Trophoblast cell (in vitro differentiated cells and primary cell): ENCODE measurements at regions not wholly inside any gene's neighbourhood (a gene's known extent, or its start where the extent isn't known, plus 50 kb on each side); places are given as distances from the start of the nearest gene placed in this dataset.
A peak's percentile ranks its signal among the peaks of the same experiment; 100 is the strongest.

Source experiments
- DNase-seq, 2 donors: peaks; one replicate each; pipeline ENCODE4 v3.0.0-alpha.2; 2016
- H2AFZ ChIP-seq: 2 replicates; pipeline ENCODE4 v1.6.1; 2013; ENCODE audit warnings: low read length, moderate library complexity, mild to moderate bottlenecking; ENCODE audit not compliant: insufficient read depth, poor library complexity
- H2AK5ac ChIP-seq: 2 replicates; pipeline ENCODE4 v1.6.1; 2013; ENCODE audit warnings: mild to moderate bottlenecking, low read length
- H2BK120ac ChIP-seq: 2 replicates; pipeline ENCODE4 v1.6.1; 2013; ENCODE audit warnings: low read length, mild to moderate bottlenecking, moderate library complexity; ENCODE audit not compliant: insufficient read depth, poor library complexity
- H2BK12ac ChIP-seq: 2 replicates; pipeline ENCODE4 v1.6.1; 2013; ENCODE audit warnings: mild to moderate bottlenecking, low read length, moderate library complexity
- H2BK5ac ChIP-seq: 2 replicates; pipeline ENCODE4 v1.6.1; 2013; ENCODE audit warnings: low read length, low read depth, moderate library complexity, mild to moderate bottlenecking; ENCODE audit not compliant: poor library complexity
- H3K14ac ChIP-seq: 2 replicates; pipeline ENCODE4 v1.6.1; 2013; ENCODE audit warnings: mild to moderate bottlenecking, low read length
- H3K18ac ChIP-seq: 2 replicates; pipeline ENCODE4 v1.6.1; 2013; ENCODE audit warnings: mild to moderate bottlenecking, low read length
- H3K23ac ChIP-seq: 2 replicates; pipeline ENCODE4 v1.6.1; 2013; ENCODE audit warnings: low read length
- H3K27ac ChIP-seq: 2 replicates; pipeline ENCODE4 v1.5.1; 2013; ENCODE audit warnings: low read depth, mild to moderate bottlenecking, inconsistent platforms, low read length, moderate library complexity
- H3K27me3 ChIP-seq: 2 replicates; pipeline ENCODE4 v1.6.1; 2013; ENCODE audit warnings: inconsistent platforms, mild to moderate bottlenecking, low read length, moderate library complexity; ENCODE audit not compliant: insufficient read depth
- H3K36me3 ChIP-seq, 2 experiments: 1 replicate in 1 of 2; 2 replicates in 1 of 2; pipeline ENCODE4 v1.6.1; 2013; ENCODE audit warnings: low read length in 2 of 2, mild to moderate bottlenecking in 2 of 2, moderate library complexity in 1 of 2; ENCODE audit not compliant: insufficient read depth in 2 of 2, control insufficient read depth in 1 of 2
- H3K4ac ChIP-seq: 2 replicates; pipeline ENCODE4 v1.6.1; 2013; ENCODE audit warnings: low read depth, mild to moderate bottlenecking, low read length, moderate library complexity
- H3K4me1 ChIP-seq, 2 experiments: 1 replicate in 1 of 2; 2 replicates in 1 of 2; pipeline ENCODE4 v1.6.1; 2013; ENCODE audit warnings: low read length in 2 of 2, mild to moderate bottlenecking in 2 of 2, moderate library complexity in 1 of 2; ENCODE audit not compliant: insufficient read depth in 2 of 2, control insufficient read depth in 1 of 2
- H3K4me2 ChIP-seq: 2 replicates; pipeline ENCODE4 v1.6.1; 2013; ENCODE audit warnings: inconsistent platforms, mild to moderate bottlenecking, low read length, moderate library complexity
- H3K4me3 ChIP-seq: 2 replicates; pipeline ENCODE4 v1.5.1; 2013; ENCODE audit warnings: mild to moderate bottlenecking, low read depth, low read length, inconsistent platforms
- H3K79me1 ChIP-seq: one replicate; pipeline ENCODE4 v1.6.1; 2013; ENCODE audit warnings: low read length
- H3K79me2 ChIP-seq: 2 replicates; pipeline ENCODE4 v1.6.1; 2013; ENCODE audit warnings: low read length, mild to moderate bottlenecking; ENCODE audit not compliant: control insufficient read depth, insufficient read depth, poor library complexity
- H3K9ac ChIP-seq: 2 replicates; pipeline ENCODE4 v1.6.1; 2013; ENCODE audit warnings: mild to moderate bottlenecking, low read length
- H3K9me3 ChIP-seq: 2 replicates; pipeline ENCODE4 v1.6.1; 2013; ENCODE audit warnings: low read depth, mild to moderate bottlenecking, control low read depth, inconsistent platforms, low read length; ENCODE audit not compliant: insufficient read depth
- H4K12ac ChIP-seq: 2 replicates; pipeline ENCODE4 v1.6.1; 2013; ENCODE audit warnings: low read depth, mild to moderate bottlenecking, low read length, moderate library complexity
- H4K8ac ChIP-seq: 2 replicates; pipeline ENCODE4 v1.6.1; 2013; ENCODE audit warnings: low read depth, mild to moderate bottlenecking, low read length, moderate library complexity
- H4K91ac ChIP-seq: one replicate; pipeline ENCODE4 v1.6.1; 2013; ENCODE audit warnings: low read depth, mild to moderate bottlenecking, low read length, moderate library complexity
- WGBS: extraction: QIAGEN DNeasy Blood & Tissue Kit; methylation state at CpG from one replicate; pipeline ENCODE4 v1.1.7; 2013; ENCODE audit warnings: missing lambda C conversion rate; ENCODE audit not compliant: insufficient read length, insufficient coverage; ENCODE audit errors: extremely low coverage; 5-methylcytosine and 5-hydroxymethylcytosine counted together

- no peak overlapping the region for H3K9ac ChIP-seq
These were observed 194.5 kb downstream of the ADAMTS15 start for GRCh38 chr11:130642994-130643393.

GRCh38 chr11:130644187-130644586 is 195.7 kb downstream of the ADAMTS15 start:
- H3K9me3 ChIP-seq, result no peaks in the 10 kb centered on the region
- H3K23ac ChIP-seq, result no peak overlapping the region
- no peaks in the 10 kb centered on the region for H3K79me1 ChIP-seq
- H2BK5ac ChIP-seq, result no peak overlapping the region
- H2AK5ac ChIP-seq, result no peak overlapping the region
- H3K4ac ChIP-seq, result no peak overlapping the region
- no peak overlapping the region for H3K4me3 ChIP-seq
- peak; percentile 57 to 60 for DNase-seq
- H3K4me1 ChIP-seq, result peaks cover 6 to 13% of the 10 kb centered on the region in 2 experiments
- H3K36me3 ChIP-seq, result no peaks in the 10 kb centered on the region
- no peak overlapping the region for H2AFZ ChIP-seq
- no peak overlapping the region for H4K91ac ChIP-seq
- no peaks in the 10 kb centered on the region for H3K79me2 ChIP-seq
- no peak overlapping the region for H3K27ac ChIP-seq
- no peak overlapping the region for H2BK120ac ChIP-seq
- H4K12ac ChIP-seq, result no peak overlapping the region
- H3K4me2 ChIP-seq, result no peak overlapping the region
- no peak overlapping the region for H3K14ac ChIP-seq
- no peaks in the 10 kb centered on the region for H3K27me3 ChIP-seq
- WGBS, result no CpG with 5 or more reads among the region's 11 CpGs
- no peak overlapping the region for H3K18ac ChIP-seq
- H4K8ac ChIP-seq, result no peak overlapping the region
- no peak overlapping the region for H3K9ac ChIP-seq
- no peak overlapping the region for H2BK12ac ChIP-seq

More at GRCh38 chr11:130642994-130643393, 194.5 kb downstream of the ADAMTS15 start:
- H4K8ac ChIP-seq, result no peak overlapping the region
- WGBS, result no CpG with 5 or more reads among the region's 1 CpG
- H3K18ac ChIP-seq, result no peak overlapping the region
- no peaks in the 10 kb centered on the region for H3K79me2 ChIP-seq
- no peak overlapping the region for H3K4ac ChIP-seq
- H3K4me1 ChIP-seq, result peaks cover 6 to 13% of the 10 kb centered on the region in 2 experiments
- no peak overlapping the region for H3K23ac ChIP-seq
- no peak overlapping the region for H2AK5ac ChIP-seq
- no peaks in the 10 kb centered on the region for H3K9me3 ChIP-seq
- no peak overlapping the region for H3K14ac ChIP-seq
- H2BK12ac ChIP-seq, result no peak overlapping the region
- no peak overlapping the region for H3K27ac ChIP-seq
- no peak overlapping the region for H4K91ac ChIP-seq
- no peaks in the 10 kb centered on the region for H3K27me3 ChIP-seq
- H2BK5ac ChIP-seq, result no peak overlapping the region
- H2BK120ac ChIP-seq, result no peak overlapping the region
- no peak overlapping the region for H3K4me3 ChIP-seq
- DNase-seq, result no peak
- no peak overlapping the region for H3K4me2 ChIP-seq
- no peaks in the 10 kb centered on the region for H3K36me3 ChIP-seq
- H3K79me1 ChIP-seq, result no peaks in the 10 kb centered on the region
- H4K12ac ChIP-seq, result no peak overlapping the region
- H2AFZ ChIP-seq, result no peak overlapping the region

GRCh38 chr11:130645164-130645842 is 196.9 kb downstream of the ADAMTS15 start:
- Histone ChIP-seq H3K27ac (no peak overlapping the region), H3K4me2 (no peak overlapping the region), H2AFZ (no peak overlapping the region)

DNA sequence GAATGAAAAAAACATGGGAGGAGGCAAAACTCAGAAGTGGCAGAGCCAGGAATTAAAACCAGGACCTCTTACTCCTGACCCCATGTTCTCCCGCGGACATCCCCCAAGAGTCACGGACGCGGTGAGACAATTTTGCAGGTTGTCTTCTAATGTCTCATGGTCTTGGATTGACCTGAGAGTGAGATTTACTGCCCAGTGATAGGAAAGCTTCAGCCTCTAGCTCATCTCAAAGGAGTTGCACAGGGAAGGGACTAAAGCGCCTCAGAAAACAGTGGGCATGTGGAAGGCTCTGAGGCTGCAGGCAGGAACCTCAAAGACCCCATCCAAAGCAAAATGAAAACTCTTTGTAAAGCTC is 197.4 kb downstream of the ADAMTS15 start:
- Histone ChIP-seq H3K36me3 (no peaks in the 10 kb centered on the region), H3K4me1 (peaks cover 6 to 9% of the 10 kb centered on the region in 2 experiments), H4K12ac (no peak overlapping the region), H2AK5ac (no peak overlapping the region), H3K4me3 (no peak overlapping the region), H3K4ac (no peak overlapping the region), H4K8ac (no peak overlapping the region), H3K23ac (no peak overlapping the region), H2AFZ (no peak overlapping the region), H3K79me2 (no peaks in the 10 kb centered on the region), H2BK12ac (no peak overlapping the region), H4K91ac (no peak overlapping the region), H3K27ac (no peak overlapping the region), H3K9ac (no peak overlapping the region), H3K14ac (no peak overlapping the region), H2BK5ac (no peak overlapping the region), H2BK120ac (no peak overlapping the region), H3K18ac (no peak overlapping the region), H3K4me2 (no peak overlapping the region), H3K9me3 (no peaks in the 10 kb centered on the region), H3K27me3 (no peaks in the 10 kb centered on the region), H3K79me1 (no peaks in the 10 kb centered on the region)
- WGBS, result no CpG with 5 or more reads among the region's 6 CpGs
- DNase-seq, result no peak

More at GRCh38 chr11:130645164-130645842, 196.9 kb downstream of the ADAMTS15 start:
- H3K9ac ChIP-seq, result no peak overlapping the region
- no peak overlapping the region for H4K12ac ChIP-seq
- H3K4me3 ChIP-seq, result no peak overlapping the region
- WGBS, result no CpG with 5 or more reads among the region's 10 CpGs
- H3K36me3 ChIP-seq, result no peaks in the 10 kb centered on the region
- H3K18ac ChIP-seq, result no peak overlapping the region
- H3K4me1 ChIP-seq, result peaks cover 6 to 13% of the 10 kb centered on the region in 2 experiments
- no peaks in the 10 kb centered on the region for H3K79me1 ChIP-seq
- H3K23ac ChIP-seq, result no peak overlapping the region
- H4K91ac ChIP-seq, result no peak overlapping the region
- no peak overlapping the region for H3K14ac ChIP-seq
- no peaks in the 10 kb centered on the region for H3K27me3 ChIP-seq
- no peak overlapping the region for H2BK120ac ChIP-seq
- H3K79me2 ChIP-seq, result no peaks in the 10 kb centered on the region
- H3K4ac ChIP-seq, result no peak overlapping the region
- DNase-seq, result no peak
- no peak overlapping the region for H2BK12ac ChIP-seq
- H2BK5ac ChIP-seq, result no peak overlapping the region
- no peak overlapping the region for H2AK5ac ChIP-seq
- H3K9me3 ChIP-seq, result no peaks in the 10 kb centered on the region
- no peak overlapping the region for H4K8ac ChIP-seq
